ENCODE measurements at regions not wholly inside any gene's neighbourhood (a gene's known extent, or its start where the extent isn't known, plus 50 kb on each side); places are given as distances from the start of the nearest gene placed in this dataset.

DNA sequence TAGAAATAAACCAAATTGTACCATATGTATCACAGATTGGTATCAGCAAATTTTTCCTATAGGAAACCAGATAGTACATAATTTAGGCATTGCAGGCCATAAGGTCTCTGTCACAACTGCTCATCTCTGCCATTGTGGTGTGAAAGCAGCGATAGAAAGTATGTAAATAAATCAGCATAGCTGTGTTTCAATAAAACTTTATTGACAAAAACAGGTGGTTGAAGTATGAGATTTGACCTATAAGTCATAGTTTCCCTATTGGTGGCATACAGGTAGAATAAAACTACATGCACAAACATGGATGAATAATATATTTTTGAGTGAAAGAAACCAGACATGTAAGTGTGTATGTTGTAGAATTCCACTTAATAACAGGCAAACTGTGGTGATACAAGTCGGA is 1454.9 kb downstream of the REEP3 start:
- H3K9me3 ChIP-seq: no peaks in the 10 kb centered on the region
- H3K27ac ChIP-seq: no peak overlapping the region
- H3K4me1 ChIP-seq: no peaks in the 10 kb centered on the region
- H3K4me3 ChIP-seq: no peak overlapping the region
- intact Hi-C loops (cut with DNase I): no loop called here
- no peak for TF ChIP-seq POLR2AphosphoS5 (IDR thresholded peaks at IDR 0.05)
- no peak for TF ChIP-seq EP300 (IDR thresholded peaks at IDR 0.05)
- TF ChIP-seq, protein P1, sequence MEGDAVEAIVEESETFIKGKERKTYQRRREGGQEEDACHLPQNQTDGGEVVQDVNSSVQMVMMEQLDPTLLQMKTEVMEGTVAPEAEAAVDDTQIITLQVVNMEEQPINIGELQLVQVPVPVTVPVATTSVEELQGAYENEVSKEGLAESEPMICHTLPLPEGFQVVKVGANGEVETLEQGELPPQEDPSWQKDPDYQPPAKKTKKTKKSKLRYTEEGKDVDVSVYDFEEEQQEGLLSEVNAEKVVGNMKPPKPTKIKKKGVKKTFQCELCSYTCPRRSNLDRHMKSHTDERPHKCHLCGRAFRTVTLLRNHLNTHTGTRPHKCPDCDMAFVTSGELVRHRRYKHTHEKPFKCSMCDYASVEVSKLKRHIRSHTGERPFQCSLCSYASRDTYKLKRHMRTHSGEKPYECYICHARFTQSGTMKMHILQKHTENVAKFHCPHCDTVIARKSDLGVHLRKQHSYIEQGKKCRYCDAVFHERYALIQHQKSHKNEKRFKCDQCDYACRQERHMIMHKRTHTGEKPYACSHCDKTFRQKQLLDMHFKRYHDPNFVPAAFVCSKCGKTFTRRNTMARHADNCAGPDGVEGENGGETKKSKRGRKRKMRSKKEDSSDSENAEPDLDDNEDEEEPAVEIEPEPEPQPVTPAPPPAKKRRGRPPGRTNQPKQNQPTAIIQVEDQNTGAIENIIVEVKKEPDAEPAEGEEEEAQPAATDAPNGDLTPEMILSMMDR (IDR thresholded peaks at IDR 0.05): no peak
- no peak for DNase-seq
- WGBS, 2 donors: 76 to 82% methylated on average over 2 of the region's 2 CpGs
- H3K36me3 ChIP-seq: no peaks in the 10 kb centered on the region
- no peaks in the 10 kb centered on the region for H3K27me3 ChIP-seq

DNA sequence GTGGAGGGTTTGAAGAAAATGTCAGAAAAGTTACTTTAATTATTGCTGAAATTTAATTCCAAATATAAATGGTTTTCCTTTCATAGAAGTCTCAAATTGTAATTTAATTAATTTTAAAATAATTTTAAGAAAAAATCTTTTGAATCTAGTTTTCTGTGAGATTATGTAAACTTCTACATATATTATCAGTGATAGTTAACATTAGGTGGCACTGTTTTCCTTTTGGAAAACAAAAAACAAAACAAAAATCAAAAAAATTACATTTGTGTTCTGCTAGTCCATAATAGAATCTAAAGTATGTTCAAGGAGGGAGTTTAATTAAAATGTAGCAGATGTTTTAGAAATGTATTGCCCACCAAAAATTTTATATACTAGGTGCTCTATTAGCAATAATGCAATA is 1456.7 kb downstream of the REEP3 start:
- no peaks in the 10 kb centered on the region for H3K27me3 ChIP-seq
- DNase-seq: no peak
- no peaks in the 10 kb centered on the region for H3K4me1 ChIP-seq
- H3K4me3 ChIP-seq: no peak overlapping the region
- H3K9me3 ChIP-seq: no peaks in the 10 kb centered on the region
- intact Hi-C loops (cut with DNase I): no loop called here
- no peaks in the 10 kb centered on the region for H3K36me3 ChIP-seq
- no peak overlapping the region for H3K27ac ChIP-seq
- TF ChIP-seq EP300 (IDR thresholded peaks at IDR 0.05): no peak
- TF ChIP-seq, protein P1 (IDR thresholded peaks at IDR 0.05): no peak
- no peak for TF ChIP-seq POLR2AphosphoS5 (IDR thresholded peaks at IDR 0.05)
- TF ChIP-seq POLR2A (IDR thresholded peaks at IDR 0.05): no peak

DNA sequence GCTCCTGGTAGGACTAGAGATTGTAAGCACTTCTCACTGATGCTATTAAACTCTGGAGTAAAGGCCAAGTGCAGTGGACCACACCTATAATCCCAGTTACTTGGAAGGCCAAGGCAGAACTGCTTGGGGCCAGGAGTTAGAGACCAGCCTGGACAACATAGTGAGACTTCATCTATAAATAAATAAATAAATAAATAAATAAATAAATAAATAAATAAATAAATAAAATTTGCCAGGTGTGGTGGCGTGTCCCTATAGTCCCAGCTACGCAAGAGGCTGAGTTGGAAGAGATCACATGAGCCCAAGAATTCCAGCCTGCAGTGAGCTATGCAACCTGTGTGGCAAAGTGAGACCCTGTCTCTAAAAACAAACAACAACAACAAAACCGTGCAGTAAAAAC is 1475.7 kb downstream of the REEP3 start:
- DNase-seq: no peak
- WGBS, 2 donors: 93 to 95% methylated on average over 3 of the region's 3 CpGs
- Histone ChIP-seq H3K27ac (no peak overlapping the region), H3K9me3 (no peaks in the 10 kb centered on the region), H3K4me3 (no peak overlapping the region), H3K27me3 (no peaks in the 10 kb centered on the region), H3K36me3 (no peaks in the 10 kb centered on the region), H3K4me1 (no peaks in the 10 kb centered on the region)
- intact Hi-C loops (cut with DNase I): no loop called here
- TF ChIP-seq POLR2AphosphoS5 (IDR thresholded peaks at IDR 0.05) (no peak), EP300 (IDR thresholded peaks at IDR 0.05) (no peak), POLR2A (IDR thresholded peaks at IDR 0.05) (no peak)
- TF ChIP-seq, protein P1 (IDR thresholded peaks at IDR 0.05): no peak

DNA sequence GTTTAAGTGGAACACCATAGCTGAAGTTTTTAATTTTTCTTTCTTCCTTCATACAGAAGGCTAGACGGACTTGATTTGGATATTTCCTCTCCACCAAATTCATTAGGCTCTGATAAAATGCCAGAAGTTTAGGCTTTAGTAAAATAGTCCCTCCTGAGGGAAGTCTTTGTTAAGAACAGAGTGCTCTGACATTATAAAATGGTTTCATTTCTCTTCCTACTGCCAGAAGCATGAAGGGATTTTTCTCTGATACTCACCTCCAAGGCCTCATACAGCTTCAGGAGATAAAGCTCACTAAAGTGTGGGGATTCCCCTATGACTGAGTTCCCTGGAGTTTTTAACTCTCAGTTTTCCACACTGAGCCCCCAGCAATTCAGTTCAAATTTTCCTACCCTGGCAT is 1489.6 kb downstream of the REEP3 start:
- no peaks in the 10 kb centered on the region for H3K36me3 ChIP-seq

DNA sequence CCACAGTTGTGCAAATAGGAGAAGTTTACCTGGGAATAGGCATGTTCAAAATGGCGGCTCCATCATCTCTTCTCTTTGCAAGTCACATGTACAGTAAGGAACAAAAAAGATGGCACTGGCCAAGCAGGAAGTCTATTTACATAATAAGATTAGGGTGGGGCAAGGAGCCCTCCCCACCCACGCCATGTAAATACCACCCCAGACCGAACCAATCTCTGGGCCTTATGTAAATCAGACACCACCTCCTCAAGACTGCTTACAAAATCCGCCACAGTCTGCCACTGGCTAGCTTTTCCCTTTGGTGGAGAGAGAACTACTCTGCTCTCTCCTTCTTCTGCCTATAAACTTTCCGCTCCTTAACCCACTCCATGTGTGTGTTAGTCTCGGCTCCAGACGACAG is 1496.3 kb downstream of the REEP3 start:
- no peak overlapping the region for H3K27ac ChIP-seq
- 95% methylated on average over 7 of the region's 7 CpGs for WGBS, 2 donors
- no peaks in the 10 kb centered on the region for H3K9me3 ChIP-seq
- no peaks in the 10 kb centered on the region for H3K4me1 ChIP-seq
- no peak for DNase-seq
- no peak overlapping the region for H3K4me3 ChIP-seq
- H3K36me3 ChIP-seq: no peaks in the 10 kb centered on the region
- TF ChIP-seq, protein P1 (IDR thresholded peaks at IDR 0.05): no peak
- TF ChIP-seq EP300 (IDR thresholded peaks at IDR 0.05) (no peak), POLR2A (IDR thresholded peaks at IDR 0.05) (no peak), POLR2AphosphoS5 (IDR thresholded peaks at IDR 0.05) (no peak)
- intact Hi-C loops (cut with DNase I): no loop called here
- H3K27me3 ChIP-seq: no peaks in the 10 kb centered on the region

More for the DNA sequence above, 1489.6 kb downstream of the REEP3 start:
- intact Hi-C loops (cut with DNase I): no loop called here
- TF ChIP-seq POLR2AphosphoS5 (IDR thresholded peaks at IDR 0.05): no peak
- TF ChIP-seq POLR2A (IDR thresholded peaks at IDR 0.05): no peak
- TF ChIP-seq, protein P1 (IDR thresholded peaks at IDR 0.05): no peak
- TF ChIP-seq EP300 (IDR thresholded peaks at IDR 0.05): no peak
- WGBS, 2 donors: 57 to 71% methylated on average over 1 of the region's 1 CpG
- Histone ChIP-seq H3K27me3 (no peaks in the 10 kb centered on the region), H3K4me1 (no peaks in the 10 kb centered on the region), H3K9me3 (no peaks in the 10 kb centered on the region), H3K27ac (no peak overlapping the region), H3K4me3 (no peak overlapping the region)
- no peak for DNase-seq
